Spleen (tissue), 7 donors: ENCODE measurements at regions not wholly inside any gene's neighbourhood (a gene's known extent, or its start where the extent isn't known, plus 50 kb on each side); places are given as distances from the start of the nearest gene placed in this dataset.

Experiments used
- CTCF ChIP-seq, 11 experiments: fragments of 200-600 bp in 7 of 11; fragments of 450-650 bp in 4 of 11; sonication (generic) in 4 of 11; IDR thresholded peaks in 8 of 11; conservative IDR thresholded peaks in 3 of 11; 1 replicate in 7 of 11; 2 replicates in 4 of 11; pipeline versions ENCODE4 v1.4.0 to v1.8.0; 2016 to 2021; ENCODE audit warnings: antibody characterized with exemption in 11 of 11, inconsistent platforms in 4 of 11, mild to moderate bottlenecking in 1 of 11
- POLR2AphosphoS5 ChIP-seq, 3 donors: sonication (generic); formaldehyde crosslinking; IDR thresholded peaks; one replicate each; pipeline ENCODE4 v1.5.1; 2017; ENCODE audit warnings: antibody characterized with exemption in 3 of 3
- donor health status: DM: no; HTN: no; CAD: no; lungs with moderate emphysema.
- donor health status: DM: no; HTN: no; CAD: no.
- donor health status: DM: no; HTN: no; CAD: no.

- TF ChIP-seq CTCF (IDR thresholded peaks at IDR 0.05 in 8 of 11, conservative IDR thresholded peaks at IDR 0.05 in 3 of 11) (no peak), POLR2AphosphoS5 (IDR thresholded peaks at IDR 0.05) (no peak)
These were observed 562.8 kb downstream of the UTRN start for GRCh38 chr6:144847916-144848315.
